ENCODE measurements at regions not wholly inside any gene's neighbourhood (a gene's known extent, or its start where the extent isn't known, plus 50 kb on each side); places are given as distances from the start of the nearest gene placed in this dataset.
"Not testable (repeated sequence)": the region's sequence is repeated elsewhere in the genome, so short reads cannot be mapped to it uniquely, and the experiment has no call there.

- H3K4me1 ChIP-seq: no peaks in the 10 kb centered on the region
- FAIRE-seq (no peak), DNase-seq (ENCODE audit: low read depth in 1 of 2, low spot score in 1 of 2) (no peak), ATAC-seq (no peak)
- POLR2A ChIA-PET: no interaction called here
- no peaks in the 10 kb centered on the region for H3K9me3 ChIP-seq
- TF ChIP-seq PBX3 (IDR thresholded peaks at IDR 0.05): no peak
- TF ChIP-seq HOXA7 (CRISPR knock-in tag; IDR thresholded peaks at IDR 0.05): no peak
- no peak for TF ChIP-seq SREBF2 (IDR thresholded peaks at IDR 0.05)
- TF ChIP-seq SMC3 (IDR thresholded peaks at IDR 0.05): no peak
- H3K4me2 ChIP-seq: no peak overlapping the region
- H3K27ac ChIP-seq: no peak overlapping the region
- no peak overlapping the region for H3K4me3 ChIP-seq
- CTCF ChIA-PET: no interaction called here
These were observed 80.2 kb downstream of the TDRD15 start for GRCh38 chr2:21203976-21204375.

GRCh38 chr2:21214085-21214484 lies 90.3 kb downstream of the TDRD15 start:
- H3K9me3 ChIP-seq; FAIRE-seq; POLR2A ChIA-PET; H3K4me1 ChIP-seq; DNase-seq (ENCODE audit: low read depth in 1 of 2, low spot score in 1 of 2); H3K27ac ChIP-seq; H3K4me3 ChIP-seq; H3K4me2 ChIP-seq; ATAC-seq; CTCF ChIA-PET: not testable (repeated sequence)
- WGBS (ENCODE audit: missing lambda C conversion rate): 35% methylated on average over 6 of the region's 10 CpGs

GRCh38 chr2:21217442-21217841 lies 93.7 kb downstream of the TDRD15 start:
- CTCF ChIA-PET: no interaction called here
- Histone ChIP-seq H3K27ac (no peak overlapping the region), H3K4me1 (no peaks in the 10 kb centered on the region), H3K9me3 (no peaks in the 10 kb centered on the region), H3K4me3 (no peak overlapping the region), H3K4me2 (no peak overlapping the region)
- ATAC-seq (no peak), DNase-seq (ENCODE audit: low read depth in 1 of 2, low spot score in 1 of 2) (no peak), FAIRE-seq (no peak)
- TF ChIP-seq BHLHE40 (IDR thresholded peaks at IDR 0.05; ENCODE audit: low read depth, low read length) (no peak), PBX3 (IDR thresholded peaks at IDR 0.05) (no peak), EHF (CRISPR knock-in tag; IDR thresholded peaks at IDR 0.05) (no peak), NFE2L2 (conservative IDR thresholded peaks at IDR 0.05; ENCODE audit: low read length) (no peak), BCL3 (IDR thresholded peaks at IDR 0.05) (no peak), ELK1 (IDR thresholded peaks at IDR 0.05; ENCODE audit: low read depth, low read length) (no peak), PHF8 (IDR thresholded peaks at IDR 0.05; ENCODE audit: borderline replicate concordance, low read depth) (no peak), HOXB13 (CRISPR knock-in tag; IDR thresholded peaks at IDR 0.05; ENCODE audit: low read depth) (no peak), CBX2 (IDR thresholded peaks at IDR 0.05; ENCODE audit: borderline replicate concordance, low read depth) (no peak), FOSL2 (IDR thresholded peaks at IDR 0.05) (no peak), FOSL2 (CRISPR knock-in tag; IDR thresholded peaks at IDR 0.05) (no peak), RARB (CRISPR knock-in tag; IDR thresholded peaks at IDR 0.05) (no peak), ZFP36 (IDR thresholded peaks at IDR 0.05; ENCODE audit: borderline replicate concordance, partially characterized antibody) (no peak), FOSB (CRISPR knock-in tag; IDR thresholded peaks at IDR 0.05) (no peak), USF2 (IDR thresholded peaks at IDR 0.05) (no peak), GATA3 (IDR thresholded peaks at IDR 0.05; ENCODE audit: borderline replicate concordance) (no peak), MAZ (IDR thresholded peaks at IDR 0.05; ENCODE audit: borderline replicate concordance, low read depth, low read length) (no peak), CHD4 (IDR thresholded peaks at IDR 0.05; ENCODE audit: borderline replicate concordance) (no peak)
- POLR2A ChIA-PET: no interaction called here
